Ovary (tissue), 3 donors: ENCODE measurements at regions not wholly inside any gene's neighbourhood (a gene's known extent, or its start where the extent isn't known, plus 50 kb on each side); places are given as distances from the start of the nearest gene placed in this dataset.

Experiments
- CTCF ChIP-seq, 3 donors: fragments of 450-650 bp in 2 of 3; fragments of 200-600 bp in 1 of 3; IDR thresholded peaks; one replicate each; pipeline versions ENCODE4 v1.5.1 to v1.8.0; 2016 to 2022; ENCODE audit warnings: antibody characterized with exemption in 3 of 3, mild to moderate bottlenecking in 1 of 3
- POLR2A ChIP-seq: fragments of 450-650 bp; IDR thresholded peaks from one replicate; pipeline ENCODE4 v1.6.1; 2017; ENCODE audit warnings: antibody characterized with exemption, mild to moderate bottlenecking, moderate library complexity
- donor health status: DM: no; HTN: no; CAD: no.

- TF ChIP-seq POLR2A (no peak), CTCF (IDR thresholded peaks at IDR 0.05) (no peak)
Measured at GRCh38 chr2:494853-495252, 182.4 kb downstream of the TMEM18 start.
